T-cell (primary cell): ENCODE measurements at regions not wholly inside any gene's neighbourhood (a gene's known extent, or its start where the extent isn't known, plus 50 kb on each side); places are given as distances from the start of the nearest gene placed in this dataset.
"Not testable (repeated sequence)": the region's sequence is repeated elsewhere in the genome, so short reads cannot be mapped to it uniquely, and the experiment has no call there.

Source experiments
- ATAC-seq, 4 experiments: fragments of 200-7000 bp in 3 of 4; fragments of 150-1000 bp in 1 of 4; cut with Tn5 transposase; replicated peaks in 1 of 4; 1 replicate in 3 of 4; 2 replicates in 1 of 4; pipeline ENCODE4 v1.10.0; 2021; ENCODE audit warnings: moderate library complexity in 3 of 4, mild to moderate bottlenecking in 2 of 4, moderate number of reproducible peaks in 1 of 4
- CTCF ChIA-PET, 2 donors: fragments of 300-600 bp; sonication (Branson Sonifier 250); formaldehyde crosslinking; loops; one replicate each; lab custom pipeline; 2022; ENCODE audit warnings: antibody characterized with exemption in 2 of 2; lab: Charles Lee
- POLR2A ChIA-PET, 2 donors: fragments of 300-600 bp; sonication (Branson Sonifier 250); formaldehyde crosslinking; loops; one replicate each; lab custom pipeline; 2022; ENCODE audit warnings: antibody characterized with exemption in 2 of 2; lab: Charles Lee
- DNase-seq, 35 experiments: peaks; one replicate each; pipeline versions ENCODE4 v3.0.0 to v3.0.0-alpha.2; 2013 to 2023
- H3K27ac ChIP-seq: one replicate; pipeline ENCODE4 v1.5.1; 2013; ENCODE audit warnings: low read length
- H3K27me3 ChIP-seq, 2 experiments: replicated peaks in 1 of 2; 1 replicate in 1 of 2; 2 replicates in 1 of 2; pipeline versions ENCODE4 v1.6.1 to v1.7.0; 2013; ENCODE audit warnings: low read length in 1 of 2, mixed read lengths in 1 of 2; ENCODE audit not compliant: control insufficient read depth in 2 of 2, insufficient read depth in 2 of 2; ENCODE audit errors: extremely low read depth in 1 of 2
- H3K36me3 ChIP-seq, 2 donors: 1 replicate in 1 of 2; 2 replicates in 1 of 2; pipeline versions ENCODE4 v1.6.1 to v1.7.0; 2013; ENCODE audit warnings: low read length in 1 of 2; ENCODE audit not compliant: control insufficient read depth in 2 of 2, insufficient read depth in 1 of 2; ENCODE audit errors: extremely low read depth in 1 of 2
- H3K4me1 ChIP-seq, 2 experiments: 1 replicate in 1 of 2; 2 replicates in 1 of 2; pipeline versions ENCODE4 v1.6.1 to v1.7.0; 2013; ENCODE audit warnings: low read length in 2 of 2, mixed read lengths in 1 of 2; ENCODE audit not compliant: insufficient read depth in 2 of 2, control insufficient read depth in 1 of 2; ENCODE audit errors: extremely low read depth in 1 of 2
- H3K4me3 ChIP-seq, 2 donors: 1 replicate in 1 of 2; 2 replicates in 1 of 2; pipeline versions ENCODE4 v1.5.1 to v1.7.0; 2013; ENCODE audit warnings: mild to moderate bottlenecking in 2 of 2, low read length in 1 of 2, moderate library complexity in 1 of 2; ENCODE audit not compliant: control insufficient read depth in 1 of 2; ENCODE audit errors: extremely low read depth in 1 of 2
- H3K9me3 ChIP-seq: 2 replicates; pipeline ENCODE4 v1.7.0; 2013
- H3K27ac Mint-ChIP-seq, 2 donors: one replicate each; pipeline ENCODE4 v1.8.0; 2020 to 2021; ENCODE audit warnings: mild to moderate bottlenecking in 2 of 2, mixed read lengths in 2 of 2
- H3K27me3 Mint-ChIP-seq, 2 donors: one replicate each; pipeline ENCODE4 v1.8.0; 2021 to 2022; ENCODE audit warnings: mixed read lengths in 2 of 2
- H3K36me3 Mint-ChIP-seq: one replicate; pipeline ENCODE4 v1.8.0; 2021; ENCODE audit warnings: mixed read lengths
- H3K4me1 Mint-ChIP-seq, 3 donors: one replicate each; pipeline ENCODE4 v1.8.0; 2020 to 2022; ENCODE audit warnings: mixed read lengths in 3 of 3, mild to moderate bottlenecking in 1 of 3
- H3K4me3 Mint-ChIP-seq, 3 donors: one replicate each; pipeline ENCODE4 v1.8.0; 2020 to 2022; ENCODE audit warnings: mild to moderate bottlenecking in 3 of 3, mixed read lengths in 3 of 3, moderate library complexity in 3 of 3
- H3K9me3 Mint-ChIP-seq, 3 donors: one replicate each; pipeline ENCODE4 v1.8.0; 2020 to 2022; ENCODE audit warnings: mixed read lengths in 3 of 3
- WGBS: methylation state at CpG from one replicate; pipeline ENCODE4 v1.1.5; 2013; ENCODE audit warnings: missing lambda C conversion rate; ENCODE audit not compliant: insufficient coverage; 5-methylcytosine and 5-hydroxymethylcytosine counted together

GRCh38 chr2:18963739-18964256 lies 374.4 kb upstream of the NT5C1B start:
- H3K4me1 Mint-ChIP-seq, ATAC-seq, H3K27me3 Mint-ChIP-seq: not testable (repeated sequence)

GRCh38 chr2:18961991-18962421 lies 372.6 kb upstream of the NT5C1B start:
- no peak overlapping the region for H3K27ac ChIP-seq
- no peaks in the 10 kb centered on the region for H3K27me3 ChIP-seq
- POLR2A ChIA-PET, result no interaction called here
- H3K4me1 Mint-ChIP-seq, result no peaks in the 10 kb centered on the region
- H3K4me1 ChIP-seq, result no peaks in the 10 kb centered on the region
- peaks cover 0 to 5% (median 0%) of the 10 kb centered on the region in 3 donors for H3K9me3 Mint-ChIP-seq
- no peak overlapping the region for H3K4me3 Mint-ChIP-seq
- CTCF ChIA-PET, result no interaction called here
- DNase-seq (no peak), ATAC-seq (no peak)
- no peak overlapping the region for H3K4me3 ChIP-seq
- no peaks in the 10 kb centered on the region for H3K27me3 Mint-ChIP-seq
- H3K9me3 ChIP-seq, result no peaks in the 10 kb centered on the region
- H3K36me3 Mint-ChIP-seq, result peaks cover 6% of the 10 kb centered on the region
- H3K36me3 ChIP-seq, result no peaks in the 10 kb centered on the region
- H3K27ac Mint-ChIP-seq, result no peak overlapping the region
- WGBS, result 92% methylated on average over 9 of the region's 14 CpGs

More at GRCh38 chr2:18963739-18964256, 374.4 kb upstream of the NT5C1B start:
- H3K27ac ChIP-seq, CTCF ChIA-PET, H3K4me1 ChIP-seq, H3K36me3 ChIP-seq, POLR2A ChIA-PET, H3K9me3 ChIP-seq, H3K27me3 ChIP-seq, H3K9me3 Mint-ChIP-seq, H3K4me3 ChIP-seq, DNase-seq, H3K27ac Mint-ChIP-seq, H3K4me3 Mint-ChIP-seq, H3K36me3 Mint-ChIP-seq: not testable (repeated sequence)
- WGBS, result 80% methylated on average over 1 of the region's 3 CpGs

GRCh38 chr2:18959952-18960717 lies 370.8 kb upstream of the NT5C1B start:
- POLR2A ChIA-PET, result interaction anchor here in 1 of 2 donors (1.1 kb wide), 1 partner anchor 10 kb away, joined by 4 read pairs; no protein-coding TSS in a partner anchor
- Histone ChIP-seq H3K27ac (no peak overlapping the region), H3K9me3 (no peaks in the 10 kb centered on the region), H3K4me3 (no peak overlapping the region), H3K27me3 (no peaks in the 10 kb centered on the region), H3K36me3 (no peaks in the 10 kb centered on the region), H3K4me1 (no peaks in the 10 kb centered on the region)
- H3K36me3 Mint-ChIP-seq, result peaks cover 6% of the 10 kb centered on the region
- peaks cover 3 to 7% (median 3%) of the 10 kb centered on the region in 3 donors for H3K9me3 Mint-ChIP-seq
- CTCF ChIA-PET, result no interaction called here
- H3K27ac Mint-ChIP-seq, result no peak overlapping the region
- H3K4me3 Mint-ChIP-seq, result no peak overlapping the region
- H3K27me3 Mint-ChIP-seq, result no peaks in the 10 kb centered on the region
- H3K4me1 Mint-ChIP-seq, result no peaks in the 10 kb centered on the region
- DNase-seq (no peak), ATAC-seq (no peak)

GRCh38 chr2:18959200-18959599 lies 369.8 kb upstream of the NT5C1B start:
- ChIA-PET CTCF (no interaction called here), POLR2A (interaction anchor here in 1 of 2 donors (1.1 kb wide), 1 partner anchor 9 kb away, joined by 4 read pairs; no protein-coding TSS in a partner anchor)
- no peaks in the 10 kb centered on the region for H3K4me1 Mint-ChIP-seq
- Histone ChIP-seq H3K36me3 (no peaks in the 10 kb centered on the region), H3K27me3 (no peaks in the 10 kb centered on the region), H3K9me3 (no peaks in the 10 kb centered on the region), H3K4me1 (no peaks in the 10 kb centered on the region), H3K27ac (no peak overlapping the region), H3K4me3 (no peak overlapping the region)
- peaks cover 6% of the 10 kb centered on the region for H3K36me3 Mint-ChIP-seq
- no CpG with 5 or more reads among the region's 1 CpG for WGBS
- no peak overlapping the region for H3K27ac Mint-ChIP-seq
- no peak for ATAC-seq
- no peak for DNase-seq
- H3K4me3 Mint-ChIP-seq, result no peak overlapping the region
- H3K9me3 Mint-ChIP-seq, result peaks cover 5 to 10% (median 8%) of the 10 kb centered on the region in 3 donors
- no peaks in the 10 kb centered on the region for H3K27me3 Mint-ChIP-seq

- DNase-seq (no peak), ATAC-seq (no peak)
- no peaks in the 10 kb centered on the region for H3K36me3 ChIP-seq
- H3K27ac Mint-ChIP-seq, result no peak overlapping the region
- H3K4me3 Mint-ChIP-seq, result no peak overlapping the region
- H3K4me3 ChIP-seq, result no peak overlapping the region
- H3K27ac ChIP-seq, result no peak overlapping the region
- peaks cover 6% of the 10 kb centered on the region for H3K36me3 Mint-ChIP-seq
- ChIA-PET CTCF (no interaction called here), POLR2A (interaction anchor here in 1 of 2 donors (0.6 kb wide), 1 partner anchor 12 kb away, joined by 3 read pairs; no protein-coding TSS in a partner anchor)
- no peaks in the 10 kb centered on the region for H3K4me1 ChIP-seq
- WGBS, result 80% methylated on average over 1 of the region's 1 CpG
- H3K27me3 ChIP-seq, result no peaks in the 10 kb centered on the region
- H3K9me3 ChIP-seq, result no peaks in the 10 kb centered on the region
- peaks cover 4 to 12% (median 10%) of the 10 kb centered on the region in 3 donors for H3K9me3 Mint-ChIP-seq
- no peaks in the 10 kb centered on the region for H3K27me3 Mint-ChIP-seq
- H3K4me1 Mint-ChIP-seq, result no peaks in the 10 kb centered on the region
Measured at GRCh38 chr2:18957909-18958308, 368.5 kb upstream of the NT5C1B start.

- H3K4me3 Mint-ChIP-seq, result no peak overlapping the region
- Histone ChIP-seq H3K27me3 (no peaks in the 10 kb centered on the region), H3K36me3 (no peaks in the 10 kb centered on the region), H3K27ac (no peak overlapping the region), H3K9me3 (no peaks in the 10 kb centered on the region), H3K4me3 (no peak overlapping the region), H3K4me1 (no peaks in the 10 kb centered on the region)
- CTCF ChIA-PET, result no interaction called here
- H3K27ac Mint-ChIP-seq, result no peak overlapping the region
- H3K27me3 Mint-ChIP-seq, result no peaks in the 10 kb centered on the region
- H3K9me3 Mint-ChIP-seq, result peaks cover 4 to 10% (median 6%) of the 10 kb centered on the region in 3 donors
- DNase-seq (no peak), ATAC-seq (no peak)
- no peaks in the 10 kb centered on the region for H3K4me1 Mint-ChIP-seq
- POLR2A ChIA-PET, result interaction anchor here in 1 of 2 donors (1.0 kb wide), 1 partner anchor 9 kb away, joined by 4 read pairs; no protein-coding TSS in a partner anchor
- WGBS, result 62% methylated on average over 3 of the region's 5 CpGs
- H3K36me3 Mint-ChIP-seq, result no peaks in the 10 kb centered on the region
Measured at GRCh38 chr2:18950361-18950851, 361.0 kb upstream of the NT5C1B start.
